Panc1 (cell line): ENCODE measurements at regions not wholly inside any gene's neighbourhood (a gene's known extent, or its start where the extent isn't known, plus 50 kb on each side); places are given as distances from the start of the nearest gene placed in this dataset.

ENCODE experiments used
- ATAC-seq: fragments of 200-7000 bp; cut with Tn5 transposase; 2 replicates; pipeline ENCODE4 v1.9.1; 2020; ENCODE audit warnings: mild to moderate bottlenecking, moderate library complexity
- BruUV-seq: library from RNA; stranded (reverse); fragments of 400-500 nt; replicated peaks from 2 replicates; lab custom pipeline; 2021; lab: Mats Ljungman, UMichigan
- CTCF ChIA-PET: fragments of 300-600 bp; sonication (Branson Sonifier 250); formaldehyde crosslinking; loops from one replicate; lab custom pipeline; 2022; ENCODE audit warnings: antibody characterized with exemption; lab: Charles Lee
- POLR2A ChIA-PET: fragments of 300-600 bp; sonication (Branson Sonifier 250); formaldehyde crosslinking; loops from one replicate; lab custom pipeline; 2022; ENCODE audit warnings: antibody characterized with exemption; lab: Charles Lee
- DNase-seq: peaks from one replicate; pipeline ENCODE4 v3.0.0-alpha.2; 2010; ENCODE audit warnings: low read depth, low spot score
- H3K27ac ChIP-seq: 2 replicates; pipeline ENCODE4 v1.5.1; 2011; ENCODE audit warnings: mild to moderate bottlenecking, low read length, inconsistent platforms
- H3K27me3 ChIP-seq: fragments of 200-500 bp; sonication (Bioruptor generic); 2 replicates; pipeline ENCODE4 v1.6.0; 2014; ENCODE audit warnings: low read length, inconsistent platforms; ENCODE audit not compliant: control insufficient read depth, insufficient read depth
- H3K36me3 ChIP-seq: fragments of 200-500 bp; sonication (Bioruptor generic); 2 replicates; pipeline ENCODE4 v1.5.1; 2014; ENCODE audit warnings: inconsistent platforms, mild to moderate bottlenecking, low read length, moderate library complexity; ENCODE audit not compliant: control insufficient read depth, insufficient read depth
- H3K4me1 ChIP-seq: 2 replicates; pipeline ENCODE4 v1.5.1; 2011; ENCODE audit warnings: inconsistent platforms, mild to moderate bottlenecking, low read length, moderate library complexity; ENCODE audit not compliant: control insufficient read depth, insufficient read depth
- H3K4me3 ChIP-seq, 2 experiments: 2 replicates each; pipeline ENCODE4 v1.5.1; 2011 to 2012; ENCODE audit warnings: low read depth in 2 of 2, low read length in 2 of 2, mild to moderate bottlenecking in 2 of 2, inconsistent platforms in 1 of 2, moderate library complexity in 1 of 2
- H3K9me3 ChIP-seq: fragments of 200-500 bp; sonication (Bioruptor generic); 2 replicates; pipeline ENCODE4 v1.5.1; 2014; ENCODE audit warnings: low read depth, mild to moderate bottlenecking, inconsistent platforms, low read length, moderate library complexity; ENCODE audit not compliant: control insufficient read depth, insufficient read depth
- CTCF ChIP-seq: fragments of 450-650 bp; IDR thresholded peaks from 2 replicates; pipeline ENCODE4 v1.5.1; 2017; ENCODE audit warnings: mild to moderate bottlenecking
- POLR2AphosphoS5 ChIP-seq: IDR thresholded peaks from 2 replicates; pipeline ENCODE4 v1.6.1; 2012; ENCODE audit warnings: mild to moderate bottlenecking, low read depth, low read length, moderate library complexity
- REST ChIP-seq, 2 experiments: IDR thresholded peaks; 2 replicates each; pipeline ENCODE4 v1.6.1; 2011 to 2012; ENCODE audit warnings: low read depth in 2 of 2, control low read depth in 1 of 2, low read length in 1 of 2, mild to moderate bottlenecking in 1 of 2, moderate library complexity in 1 of 2; ENCODE audit not compliant: insufficient read depth in 1 of 2
- SIN3A ChIP-seq: IDR thresholded peaks from 2 replicates; pipeline ENCODE4 v1.6.1; 2012; ENCODE audit warnings: low read depth, mild to moderate bottlenecking, low read length, moderate library complexity, borderline replicate concordance; ENCODE audit not compliant: insufficient read depth
- TCF7L2 ChIP-seq: IDR thresholded peaks from 2 replicates; pipeline ENCODE4 v1.6.1; 2011; ENCODE audit warnings: mild to moderate bottlenecking, low read depth, low read length, inconsistent platforms
- in situ Hi-C: cut with HindIII; loops from 2 replicates; pipeline ENCODE4 v1.10.0; 2016; ENCODE audit warnings: low sequenced_read_pairs, low pct_unique_long_range_greater_than_20kb
- intact Hi-C: fragments of 100-400 bp; cut with micrococcal nuclease; formaldehyde crosslinking; loops from one replicate; pipeline ENCODE4 v1.10.0; 2022; ENCODE audit not compliant: unreplicated experiment

- ChIA-PET CTCF (interaction anchor here (1.2 kb wide), 1 partner anchor 12 kb away, joined by 3 read pairs; no protein-coding TSS in a partner anchor), POLR2A (no interaction called here)
- TF ChIP-seq CTCF (peak; percentile 97), TCF7L2 (no peak), SIN3A (no peak), POLR2AphosphoS5 (no peak), REST (IDR thresholded peaks at IDR 0.05; ENCODE audit: insufficient read depth in 1 of 2, low read depth in 2 of 2, low read length in 1 of 2) (no peak)
- H3K9me3 ChIP-seq: no peaks in the 10 kb centered on the region
- in situ Hi-C loops: no loop called here
- ATAC-seq (peak; percentile 78), DNase-seq (peak; percentile 30)
- H3K4me3 ChIP-seq: no peak overlapping the region
- no TSS peak for BruUV-seq
- H3K27ac ChIP-seq: no peak overlapping the region
- intact Hi-C loops: loop anchor here (5.0 kb wide), 1 partner anchor 306 kb away; the partner anchor contains the start of gene PIWIL1
- H3K36me3 ChIP-seq: no peaks in the 10 kb centered on the region
- peaks cover 13% of the 10 kb centered on the region for H3K27me3 ChIP-seq
- no peaks in the 10 kb centered on the region for H3K4me1 ChIP-seq
Observed at GRCh38 chr12:130031571-130032189, 127.9 kb upstream of the TMEM132D start.

GRCh38 chr12:130041983-130042812, 120.1 kb upstream of the FZD10 start:
- Histone ChIP-seq H3K9me3 (no peaks in the 10 kb centered on the region), H3K27me3 (no peaks in the 10 kb centered on the region; the same call in 1 of the 2 replicates), H3K27ac (no peak overlapping the region), H3K4me1 (no peaks in the 10 kb centered on the region), H3K36me3 (no peaks in the 10 kb centered on the region), H3K4me3 (no peak overlapping the region)
- ChIA-PET POLR2A (no interaction called here), CTCF (interaction anchor here (0.6 kb wide), 1 partner anchor 277 kb away, joined by 6 read pairs; no protein-coding TSS in a partner anchor)
- intact Hi-C loops: no loop called here
- ATAC-seq (no peak), DNase-seq (no peak)
- in situ Hi-C loops: no loop called here
- BruUV-seq: no TSS peak
- peak; percentile 43 for TF ChIP-seq CTCF
- no peak for TF ChIP-seq SIN3A
